Right forelimb (tissue), 1 donor: ENCODE measurements at regions not wholly inside any gene's neighbourhood (a gene's known extent, or its start where the extent isn't known, plus 50 kb on each side); places are given as distances from the start of the nearest gene placed in this dataset.
"Not testable (repeated sequence)": the region's sequence is repeated elsewhere in the genome, so short reads cannot be mapped to it uniquely, and the experiment has no call there.

Source experiments
- DNase-seq: peaks from one replicate; pipeline ENCODE4 v3.0.0-alpha.2; 2018

GRCh38 chr7:110421490-110422241 is 669.3 kb upstream of the LRRN3 start:
- no peak for DNase-seq

GRCh38 chr7:110432061-110432553 is 658.8 kb upstream of the LRRN3 start:
- DNase-seq, result no peak

- DNase-seq, result not testable (repeated sequence)
Measured at GRCh38 chr7:110438926-110439325, 652.0 kb upstream of the LRRN3 start.

GRCh38 chr7:110442381-110442837 is 648.5 kb upstream of the LRRN3 start:
- no peak for DNase-seq

GRCh38 chr7:110446658-110447057 is 644.3 kb upstream of the LRRN3 start:
- no peak for DNase-seq

- no peak for DNase-seq
Measured at GRCh38 chr7:110448918-110449317, 642.0 kb upstream of the LRRN3 start.

GRCh38 chr7:110454713-110455112 is 636.2 kb upstream of the LRRN3 start:
- no peak for DNase-seq

- no peak for DNase-seq
Measured at GRCh38 chr7:110461621-110462020, 629.3 kb upstream of the LRRN3 start.

- no peak for DNase-seq
Measured at GRCh38 chr7:110470420-110470819, 620.5 kb upstream of the LRRN3 start.

- DNase-seq, result not testable (repeated sequence)
Measured at GRCh38 chr7:110472419-110472818, 618.5 kb upstream of the LRRN3 start.

GRCh38 chr7:110480964-110481363 is 610.0 kb upstream of the LRRN3 start:
- no peak for DNase-seq

GRCh38 chr7:110483553-110483952 is 607.4 kb upstream of the LRRN3 start:
- no peak for DNase-seq

- DNase-seq, result no peak
Measured at GRCh38 chr7:110484356-110484755, 606.6 kb upstream of the LRRN3 start.

- no peak for DNase-seq
Measured at GRCh38 chr7:110486549-110486948, 604.4 kb upstream of the LRRN3 start.

GRCh38 chr7:110502888-110503465 is 588.0 kb upstream of the LRRN3 start:
- no peak for DNase-seq

- no peak for DNase-seq
Measured at GRCh38 chr7:110507369-110507768, 583.6 kb upstream of the LRRN3 start.

- DNase-seq, result no peak
Measured at GRCh38 chr7:110507832-110508231, 583.1 kb upstream of the LRRN3 start.

GRCh38 chr7:110514975-110515551 is 575.9 kb upstream of the LRRN3 start:
- not testable (repeated sequence) for DNase-seq

- DNase-seq, result no peak
Measured at GRCh38 chr7:110519851-110520250, 571.1 kb upstream of the LRRN3 start.

- DNase-seq, result no peak
Measured at GRCh38 chr7:110521357-110521911, 569.5 kb upstream of the LRRN3 start.

GRCh38 chr7:110522061-110522760 is 568.7 kb upstream of the LRRN3 start:
- DNase-seq, result no peak

- DNase-seq, result no peak
Measured at GRCh38 chr7:110522761-110523200, 568.1 kb upstream of the LRRN3 start.

GRCh38 chr7:110529175-110529574 is 561.8 kb upstream of the LRRN3 start:
- no peak for DNase-seq
